Stomach (tissue), 4 donors: ENCODE measurements at regions not wholly inside any gene's neighbourhood (a gene's known extent, or its start where the extent isn't known, plus 50 kb on each side); places are given as distances from the start of the nearest gene placed in this dataset.

Experiments
- EP300 ChIP-seq: sonication (generic); formaldehyde crosslinking; IDR thresholded peaks from one replicate; pipeline ENCODE4 v1.6.1; 2017; ENCODE audit warnings: antibody characterized with exemption
- TF ChIP-seq, protein P1 (sequence below), 7 experiments: fragments of 450-650 bp in 4 of 7; fragments of 200-600 bp in 3 of 7; sonication (generic) in 3 of 7; IDR thresholded peaks; one replicate each; pipeline ENCODE4 v1.5.1; 2016 to 2019; ENCODE audit warnings: antibody characterized with exemption in 7 of 7, control low read depth in 2 of 7, mild to moderate bottlenecking in 1 of 7

DNA sequence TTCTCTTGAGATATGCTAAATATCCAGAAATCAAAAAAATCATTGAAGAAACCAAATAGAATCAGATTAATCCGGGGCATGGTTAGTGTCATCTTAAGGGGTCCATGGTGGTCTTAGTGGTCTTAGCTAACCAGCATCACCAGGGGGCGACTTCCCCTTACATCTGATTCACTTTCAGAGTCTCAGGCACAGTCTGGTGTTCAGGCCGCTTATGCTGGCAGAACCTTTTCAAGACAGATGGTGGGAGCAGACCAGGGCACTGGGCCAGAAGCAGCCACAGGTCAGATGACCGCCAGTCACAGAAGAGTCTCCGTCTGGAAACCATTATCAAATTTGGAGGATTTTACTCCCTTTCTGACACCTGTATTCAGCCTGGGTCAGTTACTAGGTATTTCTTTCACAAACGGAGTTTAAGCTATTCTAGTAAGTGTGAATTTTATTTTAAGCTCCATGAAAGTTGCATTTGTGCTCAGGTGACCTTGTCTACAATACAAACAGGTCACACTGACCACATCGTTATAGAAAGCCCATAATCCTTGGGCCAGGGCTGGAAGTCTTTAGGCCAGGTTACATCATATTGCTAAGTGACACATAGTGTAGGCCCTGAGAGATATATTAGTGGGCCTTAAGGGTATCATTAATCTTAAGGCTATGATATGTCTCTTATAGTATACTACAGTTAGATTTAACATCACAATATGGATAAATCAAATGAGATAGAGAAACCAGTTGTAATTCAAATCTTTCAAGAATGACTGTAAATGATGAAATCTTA lies 365.5 kb downstream of the GBE1 start:
- TF ChIP-seq, protein P1, sequence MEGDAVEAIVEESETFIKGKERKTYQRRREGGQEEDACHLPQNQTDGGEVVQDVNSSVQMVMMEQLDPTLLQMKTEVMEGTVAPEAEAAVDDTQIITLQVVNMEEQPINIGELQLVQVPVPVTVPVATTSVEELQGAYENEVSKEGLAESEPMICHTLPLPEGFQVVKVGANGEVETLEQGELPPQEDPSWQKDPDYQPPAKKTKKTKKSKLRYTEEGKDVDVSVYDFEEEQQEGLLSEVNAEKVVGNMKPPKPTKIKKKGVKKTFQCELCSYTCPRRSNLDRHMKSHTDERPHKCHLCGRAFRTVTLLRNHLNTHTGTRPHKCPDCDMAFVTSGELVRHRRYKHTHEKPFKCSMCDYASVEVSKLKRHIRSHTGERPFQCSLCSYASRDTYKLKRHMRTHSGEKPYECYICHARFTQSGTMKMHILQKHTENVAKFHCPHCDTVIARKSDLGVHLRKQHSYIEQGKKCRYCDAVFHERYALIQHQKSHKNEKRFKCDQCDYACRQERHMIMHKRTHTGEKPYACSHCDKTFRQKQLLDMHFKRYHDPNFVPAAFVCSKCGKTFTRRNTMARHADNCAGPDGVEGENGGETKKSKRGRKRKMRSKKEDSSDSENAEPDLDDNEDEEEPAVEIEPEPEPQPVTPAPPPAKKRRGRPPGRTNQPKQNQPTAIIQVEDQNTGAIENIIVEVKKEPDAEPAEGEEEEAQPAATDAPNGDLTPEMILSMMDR (IDR thresholded peaks at IDR 0.05) = no peak
- no peak for TF ChIP-seq EP300
